Inferior parietal cortex (tissue), 1 donor: ENCODE measurements at regions not wholly inside any gene's neighbourhood (a gene's known extent, or its start where the extent isn't known, plus 50 kb on each side); places are given as distances from the start of the nearest gene placed in this dataset.
"Not testable (repeated sequence)": the region's sequence is repeated elsewhere in the genome, so short reads cannot be mapped to it uniquely, and the experiment has no call there.

Source experiments
- DNase-seq: peaks from one replicate; pipeline ENCODE4 v3.0.0-alpha.2; 2016; ENCODE audit errors: extremely low spot score

GRCh38 chr3:184440151-184440550 is 60.3 kb downstream of the CHRD start:
- DNase-seq: no peak

DNA sequence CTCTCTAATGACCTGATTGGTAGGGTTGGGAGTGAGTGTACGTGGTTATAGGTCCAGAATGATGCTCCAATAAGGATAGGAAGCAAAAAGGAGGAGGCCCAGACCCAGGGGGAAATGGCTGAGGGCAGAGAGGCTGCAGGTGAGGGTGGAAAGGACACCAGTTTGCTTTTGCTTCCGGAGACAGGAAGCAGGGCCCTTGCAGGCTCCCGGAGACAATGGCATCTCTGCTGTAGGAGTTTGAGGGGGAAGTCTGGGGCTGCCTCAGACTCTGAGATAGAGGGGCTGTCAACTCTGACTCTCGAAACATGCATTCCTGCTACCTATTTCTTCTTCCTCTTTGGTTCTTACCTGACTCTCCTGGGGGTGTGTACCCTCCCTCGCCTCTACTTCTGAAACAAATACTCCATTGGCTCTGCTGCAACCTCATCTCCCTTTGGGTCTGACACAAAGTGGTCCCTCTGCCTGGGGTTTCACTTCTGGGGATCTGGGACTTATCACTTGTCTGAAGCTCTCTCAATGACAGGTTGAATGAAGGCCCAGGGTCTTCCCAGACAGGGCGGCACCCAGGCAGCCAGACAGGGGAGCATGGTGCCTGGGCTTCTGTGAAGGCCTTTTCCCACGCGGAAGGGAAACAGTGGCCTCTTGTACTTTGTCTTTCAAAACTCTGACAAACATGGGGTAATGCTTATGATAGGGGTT is 61.5 kb downstream of the CHRD start:
- DNase-seq: no peak

- peak; percentile 38 for DNase-seq
Measured at GRCh38 chr3:184443364-184443763, 63.5 kb downstream of the CHRD start.

GRCh38 chr3:184443831-184444230 is 64.0 kb downstream of the CHRD start:
- no peak for DNase-seq

- DNase-seq: peak; percentile 31
Measured at GRCh38 chr3:184448321-184449160, 68.7 kb downstream of the CHRD start.

- no peak for DNase-seq
Measured at GRCh38 chr3:184449161-184449515, 69.3 kb downstream of the CHRD start.

DNA sequence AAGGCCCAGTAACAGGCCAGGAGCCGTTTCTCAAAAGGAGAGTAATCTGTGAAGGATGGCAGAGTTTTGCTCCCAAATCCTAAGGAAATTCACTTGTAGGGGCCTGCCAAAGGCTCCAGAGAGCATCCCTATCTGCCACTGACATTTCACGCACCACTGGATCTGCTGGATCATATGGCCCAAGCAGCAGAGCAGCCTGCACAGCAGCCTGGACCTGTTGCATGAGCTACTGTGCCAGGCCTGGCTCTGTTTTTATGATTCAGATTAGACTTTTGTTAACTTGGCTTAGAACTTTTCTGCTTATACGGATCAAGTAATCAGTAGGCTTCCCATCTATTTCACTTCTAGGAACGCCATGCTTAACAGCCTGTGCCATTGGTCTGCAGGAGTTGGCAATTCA is 70.7 kb downstream of the CHRD start:
- no peak for DNase-seq

DNA sequence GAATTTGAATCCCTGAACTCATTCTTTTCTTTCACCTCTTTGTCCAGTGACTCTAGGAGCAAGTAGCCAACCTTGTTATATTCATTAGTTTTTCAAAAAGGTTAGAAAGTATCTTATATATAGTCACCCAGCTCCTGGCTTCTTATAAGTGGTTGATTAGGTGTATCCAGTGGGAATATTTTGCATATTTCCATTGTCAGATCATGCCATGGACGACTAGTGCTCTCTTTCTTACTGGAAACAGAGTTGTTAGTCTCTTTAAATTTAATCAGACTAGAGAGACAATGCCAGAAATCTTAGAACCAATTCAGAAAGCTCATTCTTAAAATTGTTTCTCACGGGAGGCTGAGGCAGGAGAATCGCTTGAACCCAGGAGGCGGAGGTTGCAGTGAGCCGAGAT is 73.4 kb downstream of the CHRD start:
- DNase-seq: no peak

- no peak for DNase-seq
Measured at GRCh38 chr3:184455991-184456390, 76.1 kb downstream of the CHRD start.

- no peak for DNase-seq
Measured at GRCh38 chr3:184456476-184456875, 76.6 kb downstream of the CHRD start.

DNA sequence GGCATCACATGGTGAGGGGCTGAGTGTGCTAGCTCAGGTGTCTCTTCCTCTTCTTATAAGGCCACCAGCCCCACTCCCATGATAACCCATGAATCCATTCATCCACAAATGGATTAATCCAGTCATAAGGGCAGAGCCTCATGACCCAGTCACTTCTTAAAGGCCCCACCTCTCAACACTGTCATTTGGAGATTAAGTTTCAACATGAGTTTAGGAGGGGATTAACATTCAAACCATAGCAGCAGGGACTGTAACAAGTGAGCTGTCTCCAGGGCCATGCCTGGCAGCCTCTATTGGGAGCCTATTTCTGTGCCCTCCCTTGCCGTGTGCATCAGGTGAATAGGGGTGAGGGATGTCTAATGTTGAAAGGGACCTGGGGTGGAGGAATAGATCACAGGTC is 77.5 kb downstream of the CHRD start:
- no peak for DNase-seq

GRCh38 chr3:184457784-184458377 is 78.0 kb downstream of the CHRD start:
- DNase-seq: not testable (repeated sequence)

GRCh38 chr3:184459355-184459754 is 79.5 kb downstream of the CHRD start:
- DNase-seq: no peak

DNA sequence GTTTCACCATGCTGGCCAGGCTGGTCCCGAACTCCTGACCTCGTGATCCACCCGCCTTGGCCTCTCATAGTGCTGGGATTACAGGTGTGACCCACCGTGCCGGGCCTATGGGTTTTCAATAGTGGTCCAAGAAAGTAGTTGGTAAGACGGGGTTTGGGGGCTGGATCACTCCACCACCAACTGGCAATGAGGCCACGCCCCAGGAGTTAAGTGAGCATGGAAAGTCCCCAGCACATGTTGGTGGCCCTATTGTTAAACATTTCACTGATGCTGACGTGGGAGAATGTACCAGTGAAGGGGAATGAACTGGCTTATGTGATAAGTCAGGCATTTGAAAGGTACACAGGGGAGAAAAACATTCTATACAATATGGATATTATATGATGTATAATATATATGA is 80.4 kb downstream of the CHRD start:
- no peak for DNase-seq

GRCh38 chr3:184461219-184461618 is 81.4 kb downstream of the CHRD start:
- DNase-seq: no peak

DNA sequence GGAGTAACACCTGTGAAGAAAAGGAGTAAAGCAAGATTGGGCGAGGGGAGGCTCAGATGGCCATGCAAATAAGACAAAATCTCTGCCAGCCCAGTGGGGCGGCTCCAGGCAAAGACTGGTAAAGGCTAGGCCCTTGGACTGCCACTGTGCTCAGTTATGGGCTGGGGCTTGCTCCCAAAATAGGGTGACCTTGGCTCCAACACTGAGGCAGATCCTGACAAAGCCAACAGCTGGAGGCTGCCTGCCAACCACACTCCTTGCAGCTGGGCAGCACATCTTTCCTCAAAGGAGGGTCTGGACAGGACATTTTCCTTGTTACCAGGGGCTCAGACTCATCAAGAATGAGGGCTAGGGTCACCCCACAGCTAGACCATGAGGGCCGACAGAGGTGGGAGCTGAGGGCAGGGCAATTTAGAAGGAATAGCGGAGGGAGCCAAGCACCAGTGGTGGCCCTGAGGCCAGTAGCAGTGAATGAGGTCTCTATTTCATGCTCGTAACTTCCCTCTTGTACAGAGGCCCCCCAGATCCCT is 86.1 kb downstream of the CHRD start:
- no peak for DNase-seq

DNA sequence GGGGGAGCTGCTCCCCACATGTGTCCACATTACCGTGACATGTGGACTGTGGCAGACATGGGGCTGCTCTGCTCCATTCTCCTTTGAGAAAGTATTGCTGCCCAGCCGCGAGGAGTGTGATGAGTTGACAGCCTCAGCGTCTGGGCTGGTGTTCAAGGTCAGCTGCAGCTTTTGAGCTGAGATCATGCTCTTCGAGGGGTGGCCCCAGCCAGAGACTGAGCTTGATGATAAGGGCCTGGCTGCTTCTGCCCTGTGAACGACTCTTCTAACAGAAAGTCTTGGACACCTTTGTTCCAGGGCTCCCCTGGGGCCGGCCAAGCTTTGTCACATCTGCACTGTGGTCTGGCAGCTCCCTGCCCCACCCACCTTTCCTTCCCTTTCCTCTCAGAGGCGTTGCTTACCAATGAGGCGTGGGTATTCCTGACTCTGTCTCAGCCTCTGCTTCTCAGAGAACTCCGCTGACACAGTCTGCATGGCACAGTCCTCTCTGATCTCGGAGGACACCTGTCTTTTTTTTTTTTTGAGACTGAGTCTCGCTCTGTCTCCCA is 86.6 kb downstream of the CHRD start:
- no peak for DNase-seq

DNA sequence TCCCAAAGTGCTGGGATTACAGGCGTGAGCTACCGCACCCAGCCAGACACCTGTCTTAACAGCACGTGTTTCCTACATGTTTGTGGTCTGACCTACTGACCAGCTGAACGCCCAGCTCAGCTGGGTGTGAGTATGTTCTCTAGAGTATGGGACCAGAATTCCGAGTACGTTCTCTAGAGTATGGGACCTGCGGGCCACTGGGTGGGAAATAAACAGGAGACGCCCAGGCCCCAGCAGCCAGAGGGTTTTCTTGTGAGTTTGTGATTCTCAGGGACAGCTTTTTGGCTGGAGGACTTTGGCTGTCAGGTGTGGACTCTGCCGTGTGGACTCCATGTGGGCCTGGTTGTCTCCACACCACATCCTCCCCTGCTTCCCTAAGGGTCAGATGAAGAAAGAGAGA is 87.3 kb downstream of the CHRD start:
- DNase-seq: no peak

- no peak for DNase-seq
Measured at GRCh38 chr3:184470551-184470950, 90.7 kb downstream of the CHRD start.

DNA sequence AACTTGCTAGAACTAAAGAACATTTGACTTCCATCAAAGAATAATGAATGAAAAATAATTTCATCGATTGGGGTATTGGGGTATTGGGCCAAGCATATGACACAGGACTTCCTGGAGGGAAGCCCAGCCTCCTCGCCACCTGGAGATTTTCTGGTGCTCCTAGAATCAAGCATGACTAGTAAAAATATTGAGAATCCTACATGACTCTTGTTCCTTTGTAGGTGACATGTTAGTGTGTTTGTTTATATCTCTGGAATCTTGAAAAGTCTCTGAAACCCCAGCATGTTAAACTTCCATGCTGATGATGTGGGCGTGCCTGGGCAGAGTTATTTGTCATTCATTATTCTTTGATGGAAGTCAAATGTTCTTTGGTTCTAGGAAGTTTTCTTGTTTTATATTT is 90.1 kb upstream of the EPHB3 start:
- DNase-seq: no peak

DNA sequence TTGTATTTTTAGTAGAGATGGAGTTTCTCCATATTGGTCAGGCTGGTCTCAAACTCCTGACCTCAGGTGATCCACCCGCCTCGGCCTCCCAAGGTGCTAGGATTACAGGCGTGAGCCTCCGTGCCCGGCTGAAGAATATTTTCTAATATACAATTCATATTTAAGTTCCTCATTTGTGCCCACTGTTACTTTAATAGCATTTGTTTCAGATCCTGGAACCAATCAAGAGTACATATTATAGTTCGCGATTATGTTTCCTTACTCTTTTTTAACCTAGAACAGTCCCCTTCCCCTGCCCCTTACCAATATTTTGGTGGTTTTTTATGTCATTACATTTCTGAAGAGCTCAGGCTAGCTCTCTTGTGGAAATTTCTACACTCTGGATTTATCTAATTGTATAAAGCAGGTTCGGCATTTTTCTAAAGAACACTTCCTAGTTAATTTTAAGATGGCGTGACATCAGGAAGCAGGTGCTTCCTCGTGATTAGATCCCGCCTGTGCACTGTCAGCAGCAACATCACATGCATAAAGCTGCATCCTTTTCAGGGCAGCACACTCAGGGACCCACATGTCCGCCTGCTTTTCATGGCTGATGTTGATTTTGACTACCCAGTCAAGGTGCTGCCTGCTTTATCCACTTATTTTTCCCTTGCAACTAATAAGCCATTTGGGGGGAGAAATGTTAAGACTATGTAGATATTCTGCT is 88.7 kb upstream of the EPHB3 start:
- DNase-seq: no peak

DNA sequence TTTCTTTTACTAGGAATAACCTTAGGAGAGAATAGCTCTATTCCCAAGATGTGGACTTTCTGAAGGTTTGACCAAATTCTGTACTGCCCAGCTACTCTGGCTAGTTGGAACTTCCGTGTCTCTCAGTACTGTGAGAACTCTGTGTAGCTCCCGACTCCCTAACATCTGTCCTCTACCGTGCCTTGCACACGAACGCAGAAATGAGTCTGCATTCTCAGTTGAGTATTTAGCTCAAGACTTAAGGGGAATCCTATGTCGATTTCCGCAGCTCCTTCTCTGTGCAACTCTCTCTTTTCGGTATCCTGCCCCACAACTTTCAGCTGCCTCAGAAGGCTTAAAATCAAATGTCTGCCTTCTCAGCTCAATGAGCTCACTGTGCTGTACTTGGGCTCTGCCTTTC is 86.7 kb upstream of the EPHB3 start:
- no peak for DNase-seq
